Nephron progenitor cell (in vitro differentiated cells): ENCODE measurements at regions not wholly inside any gene's neighbourhood (a gene's known extent, or its start where the extent isn't known, plus 50 kb on each side); places are given as distances from the start of the nearest gene placed in this dataset.
A peak's percentile ranks its signal among the peaks of the same experiment; 100 is the strongest.
"Not testable (repeated sequence)": the region's sequence is repeated elsewhere in the genome, so short reads cannot be mapped to it uniquely, and the experiment has no call there.

ENCODE experiments used
- DNase-seq: peaks from one replicate; pipeline ENCODE4 v3.0.0; 2021
- H3K27ac Mint-ChIP-seq: 2 replicates; pipeline ENCODE4 v1.8.0; 2021; ENCODE audit warnings: mild to moderate bottlenecking, moderate library complexity, mixed read lengths
- H3K27me3 Mint-ChIP-seq: 2 replicates; pipeline ENCODE4 v1.8.0; 2021; ENCODE audit warnings: mild to moderate bottlenecking, low read depth, mixed read lengths; ENCODE audit not compliant: poor library complexity
- H3K36me3 Mint-ChIP-seq: 2 replicates; pipeline ENCODE4 v1.8.0; 2021; ENCODE audit warnings: low read depth, mixed read lengths
- H3K4me1 Mint-ChIP-seq: 2 replicates; pipeline ENCODE4 v1.8.0; 2021; ENCODE audit warnings: mixed read lengths
- H3K4me3 Mint-ChIP-seq: 2 replicates; pipeline ENCODE4 v1.8.0; 2021; ENCODE audit warnings: mild to moderate bottlenecking, moderate library complexity, mixed read lengths
- H3K9me3 Mint-ChIP-seq: 2 replicates; pipeline ENCODE4 v1.8.0; 2021; ENCODE audit warnings: mild to moderate bottlenecking, moderate library complexity, mixed read lengths
- TF ChIP-seq, protein P1 (sequence below): fragments of 200-600 bp; sonication (generic); IDR thresholded peaks from 2 replicates; pipeline ENCODE4 v1.5.0; 2021; ENCODE audit warnings: antibody characterized with exemption

DNA sequence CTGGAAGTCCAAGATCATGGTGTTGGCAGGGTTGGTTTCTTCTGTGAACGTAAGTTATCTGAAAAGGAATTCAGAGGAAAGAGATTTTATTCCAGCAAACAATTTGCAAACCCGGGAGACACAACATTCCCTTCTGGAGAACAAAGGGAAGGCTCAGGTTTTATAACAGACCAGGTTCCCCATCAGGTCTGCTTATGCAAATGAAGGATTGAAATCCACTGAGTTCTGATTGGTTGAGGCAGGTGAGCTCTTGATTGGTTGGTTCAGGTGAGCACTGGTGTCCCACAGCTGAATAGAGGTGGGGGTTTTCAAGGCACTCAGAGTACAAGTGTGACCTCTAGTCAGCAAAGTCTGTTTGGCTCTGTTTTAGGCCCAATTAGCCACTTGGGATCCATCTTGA is 1306.8 kb downstream of the TBC1D22A start:
- H3K27me3 Mint-ChIP-seq = peaks cover 7% of the 10 kb centered on the region
- TF ChIP-seq, protein P1, sequence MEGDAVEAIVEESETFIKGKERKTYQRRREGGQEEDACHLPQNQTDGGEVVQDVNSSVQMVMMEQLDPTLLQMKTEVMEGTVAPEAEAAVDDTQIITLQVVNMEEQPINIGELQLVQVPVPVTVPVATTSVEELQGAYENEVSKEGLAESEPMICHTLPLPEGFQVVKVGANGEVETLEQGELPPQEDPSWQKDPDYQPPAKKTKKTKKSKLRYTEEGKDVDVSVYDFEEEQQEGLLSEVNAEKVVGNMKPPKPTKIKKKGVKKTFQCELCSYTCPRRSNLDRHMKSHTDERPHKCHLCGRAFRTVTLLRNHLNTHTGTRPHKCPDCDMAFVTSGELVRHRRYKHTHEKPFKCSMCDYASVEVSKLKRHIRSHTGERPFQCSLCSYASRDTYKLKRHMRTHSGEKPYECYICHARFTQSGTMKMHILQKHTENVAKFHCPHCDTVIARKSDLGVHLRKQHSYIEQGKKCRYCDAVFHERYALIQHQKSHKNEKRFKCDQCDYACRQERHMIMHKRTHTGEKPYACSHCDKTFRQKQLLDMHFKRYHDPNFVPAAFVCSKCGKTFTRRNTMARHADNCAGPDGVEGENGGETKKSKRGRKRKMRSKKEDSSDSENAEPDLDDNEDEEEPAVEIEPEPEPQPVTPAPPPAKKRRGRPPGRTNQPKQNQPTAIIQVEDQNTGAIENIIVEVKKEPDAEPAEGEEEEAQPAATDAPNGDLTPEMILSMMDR = no peak
- DNase-seq = no peak
- no peak overlapping the region for H3K4me3 Mint-ChIP-seq
- no peak overlapping the region for H3K27ac Mint-ChIP-seq
- peaks cover 9% of the 10 kb centered on the region for H3K9me3 Mint-ChIP-seq
- H3K4me1 Mint-ChIP-seq = no peaks in the 10 kb centered on the region
- no peaks in the 10 kb centered on the region for H3K36me3 Mint-ChIP-seq

DNA sequence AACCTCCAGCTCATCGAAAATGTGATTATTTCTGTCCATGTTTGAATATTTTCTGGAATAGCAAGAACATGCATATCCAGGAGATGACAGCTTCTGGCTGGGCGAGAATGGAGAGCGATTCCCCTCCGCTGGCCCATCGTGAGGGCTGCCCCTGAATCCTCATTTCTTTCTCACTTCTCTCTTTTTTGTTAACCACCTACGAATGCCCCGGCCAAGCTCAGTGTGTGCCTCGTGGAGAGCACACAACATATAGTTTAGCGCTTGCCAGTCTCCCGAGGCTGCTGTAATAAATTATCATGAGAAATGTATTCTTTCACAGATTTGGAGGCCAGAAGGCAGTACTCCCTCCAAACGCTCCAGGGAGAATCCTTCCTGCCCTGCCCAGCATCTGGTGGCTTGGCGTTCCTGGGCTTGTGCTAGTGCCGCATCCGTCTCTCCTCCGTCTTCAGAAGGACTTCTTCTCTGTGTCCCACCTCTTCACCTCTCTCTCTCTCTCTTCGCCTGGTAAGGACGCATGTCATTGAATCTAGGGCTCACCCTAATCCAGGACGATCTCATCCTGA is 1306.0 kb downstream of the TBC1D22A start:
- TF ChIP-seq, protein P1 = no peak
- Mint-ChIP-seq H3K4me3 (no peak overlapping the region), H3K27ac (peak overlapping the region; percentile 11), H3K9me3 (peaks cover 6% of the 10 kb centered on the region), H3K27me3 (peaks cover 4% of the 10 kb centered on the region), H3K36me3 (no peaks in the 10 kb centered on the region), H3K4me1 (no peaks in the 10 kb centered on the region)
- DNase-seq = no peak

DNA sequence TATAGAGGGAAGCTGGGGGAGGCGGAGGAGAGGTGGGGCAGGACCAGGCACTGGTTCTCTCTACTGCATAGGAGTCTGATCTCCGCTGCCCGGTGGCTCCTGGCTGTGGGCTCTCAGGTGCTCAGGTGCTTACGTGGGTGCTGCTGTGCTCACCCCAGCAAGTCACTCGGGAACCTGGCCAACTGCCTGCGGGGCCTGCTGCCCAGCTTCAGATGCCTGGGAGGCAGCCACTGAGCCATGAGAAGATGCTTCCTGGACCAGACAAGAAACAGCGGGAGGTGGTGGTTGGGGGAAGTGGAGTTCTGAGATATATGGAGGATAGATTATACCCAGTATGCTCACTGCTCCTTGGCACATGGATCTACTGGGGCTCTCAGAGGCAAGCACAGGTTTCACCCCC is 1303.4 kb downstream of the TBC1D22A start:
- Mint-ChIP-seq H3K27ac (no peak overlapping the region), H3K36me3 (no peaks in the 10 kb centered on the region), H3K4me1 (no peaks in the 10 kb centered on the region), H3K27me3 (peaks cover 8% of the 10 kb centered on the region), H3K9me3 (peaks cover 5% of the 10 kb centered on the region), H3K4me3 (no peak overlapping the region)
- DNase-seq = no peak
- TF ChIP-seq, protein P1 = no peak

DNA sequence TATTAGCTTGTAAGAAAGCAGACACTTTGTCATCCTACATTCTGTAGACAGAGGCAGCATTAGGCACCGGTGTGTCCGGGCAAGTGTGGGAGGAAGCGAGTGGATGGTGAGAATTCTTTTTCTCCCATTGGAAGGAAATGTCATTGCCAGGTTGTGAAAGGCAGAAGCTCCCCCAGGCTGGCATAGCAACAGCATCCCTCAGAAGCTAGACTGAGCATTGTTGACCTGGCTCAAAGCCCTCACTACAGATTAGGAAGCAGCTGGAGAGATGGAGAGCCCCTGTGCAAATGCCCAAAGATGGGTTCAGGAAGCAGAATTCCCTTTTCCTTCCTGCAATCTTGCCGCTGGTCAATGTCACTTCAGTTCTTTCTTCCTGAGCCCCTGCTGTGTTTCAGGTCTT is 1299.3 kb downstream of the TBC1D22A start:
- no peak overlapping the region for H3K4me3 Mint-ChIP-seq
- TF ChIP-seq, protein P1 = no peak
- DNase-seq = no peak
- H3K9me3 Mint-ChIP-seq = no peaks in the 10 kb centered on the region
- no peaks in the 10 kb centered on the region for H3K36me3 Mint-ChIP-seq
- H3K27ac Mint-ChIP-seq = no peak overlapping the region
- peaks cover 14% of the 10 kb centered on the region for H3K27me3 Mint-ChIP-seq
- no peaks in the 10 kb centered on the region for H3K4me1 Mint-ChIP-seq

DNA sequence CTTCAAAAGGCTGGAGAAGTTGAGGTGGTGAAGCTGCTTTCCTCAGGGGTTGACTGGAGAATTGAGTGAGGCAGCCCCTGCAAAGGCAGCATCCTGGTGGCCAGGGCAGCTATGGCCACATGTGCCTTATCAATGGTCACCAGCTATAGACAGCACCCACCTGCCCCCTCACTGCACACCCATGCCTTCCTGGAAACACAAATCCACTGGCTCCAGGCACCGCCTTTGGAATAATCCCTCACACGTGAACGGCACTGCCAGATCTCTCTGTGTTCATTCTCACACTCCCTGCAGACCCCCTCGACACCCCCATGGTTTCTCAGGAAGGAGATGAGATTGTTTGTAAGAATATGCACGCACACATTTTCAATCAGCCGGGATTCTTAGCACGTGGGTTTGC is 1297.8 kb downstream of the TBC1D22A start:
- Mint-ChIP-seq H3K27me3 (peaks cover 14% of the 10 kb centered on the region), H3K36me3 (no peaks in the 10 kb centered on the region), H3K27ac (no peak overlapping the region), H3K9me3 (no peaks in the 10 kb centered on the region), H3K4me3 (no peak overlapping the region), H3K4me1 (no peaks in the 10 kb centered on the region)
- no peak for DNase-seq
- TF ChIP-seq, protein P1 = no peak

DNA sequence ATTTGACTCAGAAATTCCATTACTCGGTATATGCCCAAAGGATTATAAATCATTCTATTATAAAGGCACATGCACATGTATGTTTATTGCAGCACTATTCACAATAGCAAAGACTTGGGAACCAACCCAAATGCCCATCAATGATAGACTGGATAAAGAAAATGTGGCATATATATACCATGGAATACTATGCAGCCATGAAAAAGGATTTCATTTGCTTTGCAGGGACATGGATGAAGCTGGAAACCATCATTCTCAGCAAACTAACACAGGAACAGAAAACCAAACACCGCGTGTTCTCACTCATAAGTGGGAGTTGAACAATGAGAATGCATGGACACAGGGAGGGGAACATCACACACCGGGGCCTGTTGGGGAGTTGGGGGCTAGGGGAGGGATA is 1297.1 kb downstream of the TBC1D22A start:
- not testable (repeated sequence) for DNase-seq, H3K36me3 Mint-ChIP-seq, H3K27ac Mint-ChIP-seq, H3K4me3 Mint-ChIP-seq, H3K4me1 Mint-ChIP-seq, H3K9me3 Mint-ChIP-seq
- H3K27me3 Mint-ChIP-seq = peaks cover 14% of the 10 kb centered on the region
